GF-D8 (cell line): ENCODE measurements at regions not wholly inside any gene's neighbourhood (a gene's known extent, or its start where the extent isn't known, plus 50 kb on each side); places are given as distances from the start of the nearest gene placed in this dataset.
"Not testable (repeated sequence)": the region's sequence is repeated elsewhere in the genome, so short reads cannot be mapped to it uniquely, and the experiment has no call there.

Source experiments
- DNase-seq: peaks from one replicate; lab custom pipeline; 2025; lab: John Stamatoyannopoulos, UW

GRCh38 chr6:69623357-69623756 is 173.5 kb downstream of the LMBRD1 start:
- DNase-seq: no peak

DNA sequence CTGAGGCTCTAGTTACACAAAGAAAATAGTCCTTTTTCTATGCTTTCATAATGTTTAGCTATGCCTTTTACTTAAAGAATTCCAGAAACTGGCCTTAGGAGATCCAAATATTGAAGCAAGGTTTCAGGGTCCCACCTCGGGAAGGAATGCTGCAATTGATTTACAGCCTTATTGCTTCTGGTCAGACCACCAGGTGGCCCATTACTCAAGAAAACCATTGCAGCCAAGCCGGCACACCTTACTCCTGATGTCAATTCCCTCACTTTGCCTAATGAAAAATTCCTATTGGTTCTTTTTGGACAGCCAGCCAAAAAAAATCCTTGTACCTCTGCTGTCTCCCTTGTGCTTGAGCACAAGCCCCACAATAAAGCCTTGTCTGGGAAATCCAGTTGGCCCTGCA is 173.9 kb downstream of the LMBRD1 start:
- no peak for DNase-seq

DNA sequence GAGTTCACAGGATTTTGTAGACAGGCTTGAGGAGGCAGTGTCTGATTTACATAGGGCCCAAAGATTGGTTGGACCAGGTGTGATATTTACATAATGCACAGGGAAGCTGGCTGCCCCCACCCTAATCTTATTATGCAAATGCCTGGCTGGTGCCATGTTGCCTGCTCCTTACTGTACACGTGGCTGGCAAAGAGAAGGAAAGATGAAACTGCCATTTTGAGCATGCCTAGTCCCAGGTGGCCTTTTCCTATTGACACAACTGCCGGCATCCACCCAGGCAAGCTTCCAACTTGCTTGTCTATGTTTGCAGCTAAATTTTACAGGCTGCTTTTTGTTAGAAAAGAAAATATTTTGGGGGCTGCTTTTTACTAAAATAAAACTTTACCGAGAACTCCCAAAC is 174.6 kb downstream of the LMBRD1 start:
- DNase-seq: no peak

GRCh38 chr6:69617163-69617562 is 179.6 kb downstream of the LMBRD1 start:
- no peak for DNase-seq

- no peak for DNase-seq
These were observed 186.9 kb downstream of the LMBRD1 start for GRCh38 chr6:69609836-69610472.

DNA sequence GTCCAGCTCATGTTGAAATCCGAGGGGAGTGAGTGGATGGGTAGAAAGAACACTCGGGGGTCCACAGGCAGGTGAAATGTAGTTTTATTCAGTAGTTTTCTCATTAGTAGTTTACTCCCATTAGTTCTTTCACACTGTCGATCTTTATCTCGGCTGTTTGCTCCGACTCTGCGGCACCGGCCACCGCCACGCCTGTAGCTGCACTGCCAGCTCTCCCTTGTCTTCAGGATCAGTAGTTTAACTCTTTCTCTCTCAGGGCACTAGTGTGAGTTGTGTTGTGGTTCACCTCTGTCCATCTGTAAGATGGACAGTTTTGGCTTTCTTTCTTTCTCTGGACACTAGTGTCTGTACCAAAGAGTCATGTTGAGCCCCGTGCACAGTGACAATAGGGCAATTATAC is 195.7 kb downstream of the LMBRD1 start:
- DNase-seq: no peak

DNA sequence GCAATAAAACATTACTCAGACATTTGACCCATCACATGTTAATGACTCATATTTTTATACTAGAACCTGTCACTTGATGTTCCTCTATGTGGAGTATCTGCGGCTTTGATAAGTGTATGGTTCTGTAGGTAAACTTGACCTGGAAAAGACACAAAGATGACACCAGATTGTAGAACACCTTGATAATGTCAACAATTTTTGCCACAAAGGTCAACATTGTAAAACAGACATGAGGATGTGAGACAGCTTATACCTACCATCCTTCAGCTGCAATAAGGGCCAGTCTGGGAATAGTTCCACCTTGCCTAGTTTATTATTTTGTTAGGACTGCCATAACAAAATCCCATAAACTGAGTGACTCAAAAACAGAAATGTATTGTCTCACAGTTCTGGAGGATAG is 202.4 kb downstream of the LMBRD1 start:
- DNase-seq: no peak

DNA sequence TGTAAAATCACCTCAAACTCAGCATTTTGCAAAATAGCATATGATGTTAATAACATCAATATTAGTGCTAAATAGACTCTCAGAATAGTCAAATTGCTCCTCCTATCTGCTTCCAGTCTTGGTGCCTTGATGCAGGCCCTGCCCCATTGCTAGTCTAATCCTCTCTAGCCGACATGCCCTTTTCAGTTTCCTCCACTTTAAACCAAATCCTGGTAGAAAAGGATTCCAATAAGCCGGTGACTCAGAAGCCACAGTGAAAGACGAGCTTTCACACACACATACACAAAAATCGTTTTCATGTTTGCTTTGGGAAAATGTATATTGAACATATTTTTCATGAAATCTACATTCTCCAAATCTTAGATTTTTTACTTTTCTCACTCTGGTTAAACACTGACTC is 203.1 kb downstream of the LMBRD1 start:
- no peak for DNase-seq

- DNase-seq: no peak
These were observed 207.2 kb downstream of the LMBRD1 start for GRCh38 chr6:69589626-69590025.

DNA sequence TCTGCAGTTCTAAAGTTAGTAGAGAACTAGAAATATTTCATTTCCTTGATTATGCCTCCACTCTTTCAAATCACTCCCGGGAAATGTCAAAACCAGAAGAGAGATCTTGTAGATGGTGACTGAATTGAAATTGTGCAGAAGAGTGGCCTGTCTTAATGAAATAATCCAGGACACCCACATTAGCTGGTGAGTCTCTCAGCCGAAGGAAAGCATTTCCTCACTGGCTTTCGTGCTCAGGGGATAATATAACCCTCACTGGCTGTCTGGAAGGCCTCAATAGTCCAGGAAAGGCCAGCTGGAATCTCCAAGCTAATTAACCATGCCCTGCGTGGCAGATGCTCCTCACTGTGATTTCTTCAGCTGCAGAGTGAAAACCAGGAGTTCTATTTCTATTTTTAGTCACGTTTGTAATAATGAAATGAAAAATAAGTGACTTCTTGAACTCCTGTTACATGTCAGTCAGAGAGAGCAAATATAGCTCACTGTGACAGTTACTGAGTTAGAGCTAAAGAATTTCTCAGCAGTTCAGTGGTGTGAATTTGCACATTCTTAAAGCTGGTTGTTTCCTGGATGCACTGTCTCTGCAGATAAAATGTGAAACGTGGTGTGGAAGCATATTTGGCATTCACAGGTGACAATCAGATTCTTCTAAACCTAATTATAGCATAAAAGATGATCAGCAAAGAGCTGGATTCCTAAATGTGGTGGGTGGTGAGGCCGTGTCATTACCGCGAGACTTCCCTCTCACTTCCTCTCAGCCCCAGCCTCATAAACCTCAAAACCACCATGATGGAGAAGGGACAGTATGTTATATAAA is 211.7 kb downstream of the LMBRD1 start:
- DNase-seq: peak; percentile 1

GRCh38 chr6:69584536-69584912 is 212.3 kb downstream of the LMBRD1 start:
- no peak for DNase-seq

DNA sequence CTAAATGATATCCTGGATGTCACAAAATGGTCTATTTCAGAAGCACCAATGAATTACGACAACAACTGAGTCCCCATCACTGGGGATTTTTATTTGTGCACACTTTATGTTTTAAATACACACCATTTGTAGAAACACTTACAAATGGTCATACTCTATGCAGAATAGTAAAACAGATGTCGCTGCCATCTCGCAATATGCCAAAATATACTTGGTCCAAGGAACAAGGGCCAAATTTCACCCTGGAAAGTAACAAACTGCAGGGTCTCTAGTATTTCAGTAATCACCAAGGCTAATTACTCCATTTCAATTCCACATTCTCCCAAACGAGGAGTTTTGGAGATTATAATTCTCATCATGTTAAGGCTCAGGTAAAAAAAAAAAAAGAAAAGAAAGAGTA is 215.2 kb downstream of the LMBRD1 start:
- DNase-seq: no peak

- no peak for DNase-seq
These were observed 216.1 kb downstream of the LMBRD1 start for GRCh38 chr6:69580706-69581105.

- DNase-seq: no peak
These were observed 218.4 kb downstream of the LMBRD1 start for GRCh38 chr6:69578361-69578890.

DNA sequence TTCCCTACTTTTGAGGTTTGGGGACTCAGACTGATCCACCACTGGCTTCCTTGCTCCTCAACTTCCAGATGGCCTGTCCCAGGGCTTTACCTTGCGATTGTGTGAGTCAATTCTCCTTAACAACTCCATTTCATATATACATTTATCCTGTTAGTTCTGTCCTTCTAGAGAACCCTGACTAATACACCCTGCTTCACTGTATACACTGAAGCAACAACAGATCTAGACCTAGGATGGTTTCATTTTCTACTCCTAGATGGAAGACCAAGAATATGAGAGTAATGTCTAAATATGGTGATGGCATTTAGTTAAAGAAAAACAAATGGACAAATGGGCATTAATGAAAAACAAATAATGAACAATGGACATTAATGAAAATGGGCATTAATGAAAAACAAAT is 225.6 kb downstream of the LMBRD1 start:
- no peak for DNase-seq

DNA sequence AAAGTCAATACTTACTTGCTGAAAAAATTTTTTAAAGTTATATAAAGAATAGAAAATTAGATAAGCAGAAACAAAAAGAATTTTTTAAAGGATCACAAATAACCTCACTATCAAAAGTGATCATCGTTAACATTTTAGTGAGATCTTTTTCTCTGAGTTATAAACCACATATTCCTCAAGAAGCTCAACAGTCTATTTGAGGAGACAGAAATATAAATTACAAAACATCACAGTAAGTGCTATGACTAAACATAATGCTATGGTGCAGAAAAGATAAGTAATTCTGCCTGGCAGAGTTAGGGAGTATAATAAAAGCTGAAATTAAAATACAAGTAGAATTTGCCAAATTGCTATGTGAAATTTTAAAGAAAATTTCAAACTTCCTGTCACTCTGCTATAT is 226.7 kb downstream of the LMBRD1 start:
- DNase-seq: no peak

GRCh38 chr6:69560597-69560996 is 236.2 kb downstream of the LMBRD1 start:
- DNase-seq: not testable (repeated sequence)

DNA sequence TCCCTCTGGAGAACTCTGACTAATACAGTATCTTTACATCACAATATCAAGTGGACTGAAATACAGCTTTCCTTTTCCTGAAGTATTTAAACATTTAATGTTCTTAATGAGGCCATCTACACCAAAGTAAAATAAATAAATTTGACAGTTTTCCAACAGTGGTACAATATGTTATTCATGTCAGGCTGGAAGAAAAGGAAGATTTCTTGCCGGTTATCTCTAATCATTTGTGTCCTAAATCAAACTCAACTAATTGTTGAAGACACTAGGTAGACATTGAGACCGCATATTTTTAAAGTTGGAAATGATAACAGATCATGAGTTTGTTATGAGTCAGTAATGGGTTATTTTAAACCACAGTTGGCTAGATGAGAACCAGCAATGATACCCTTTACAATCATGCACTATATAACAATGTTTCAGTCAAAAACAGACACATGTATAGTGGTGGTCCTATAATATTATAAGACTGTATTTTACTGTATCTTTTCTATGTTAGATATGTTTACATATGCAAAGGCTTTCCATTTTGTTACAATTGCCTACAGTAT is 241.6 kb downstream of the LMBRD1 start:
- no peak for DNase-seq

GRCh38 chr6:69542494-69542893 is 254.3 kb downstream of the LMBRD1 start:
- DNase-seq: no peak

DNA sequence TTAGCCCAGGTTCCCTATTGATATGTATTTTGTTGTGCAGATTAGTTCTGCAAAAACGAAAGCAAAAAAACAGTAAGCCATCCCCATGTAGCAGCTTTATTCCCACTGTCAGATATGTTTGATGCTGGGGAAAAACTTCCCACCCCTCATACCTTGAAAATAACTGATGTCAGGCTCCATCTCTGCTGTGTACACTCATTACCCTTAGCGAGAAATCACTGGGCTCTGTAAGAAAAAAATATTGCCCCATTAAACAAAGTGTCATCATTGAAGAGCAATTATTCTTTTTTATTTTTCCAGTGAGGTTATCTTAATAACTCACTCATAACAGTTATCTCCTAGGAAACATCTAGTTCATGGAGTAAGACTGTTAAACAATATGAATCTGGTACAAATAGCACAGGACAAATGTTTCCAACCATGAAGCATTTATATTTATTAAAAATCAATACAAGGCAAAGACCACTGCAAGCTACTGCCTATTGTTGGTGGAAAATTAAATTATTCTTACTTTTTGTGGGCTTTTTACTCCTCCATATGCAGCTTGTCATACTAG is 268.8 kb downstream of the LMBRD1 start:
- DNase-seq: no peak

DNA sequence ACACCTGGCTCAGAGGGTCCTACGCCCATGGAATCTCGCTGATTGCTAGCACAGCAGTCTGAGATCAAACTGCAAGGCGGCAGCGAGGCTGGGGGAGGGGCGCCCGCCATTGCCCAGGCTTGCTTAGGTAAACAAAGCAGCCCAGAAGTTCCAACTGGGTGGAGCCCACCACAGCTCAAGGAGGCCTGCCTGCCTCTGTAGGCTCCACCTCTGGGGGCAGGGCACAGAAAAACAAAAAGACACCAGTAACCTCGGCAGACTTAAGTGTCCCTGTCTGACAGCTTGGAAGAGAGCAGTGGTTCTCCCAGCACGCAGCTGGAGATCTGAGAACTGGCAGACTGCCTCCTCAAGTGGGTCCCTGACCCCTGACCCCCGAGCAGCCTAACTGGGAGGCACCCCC is 281.3 kb downstream of the LMBRD1 start:
- DNase-seq: not testable (repeated sequence)

DNA sequence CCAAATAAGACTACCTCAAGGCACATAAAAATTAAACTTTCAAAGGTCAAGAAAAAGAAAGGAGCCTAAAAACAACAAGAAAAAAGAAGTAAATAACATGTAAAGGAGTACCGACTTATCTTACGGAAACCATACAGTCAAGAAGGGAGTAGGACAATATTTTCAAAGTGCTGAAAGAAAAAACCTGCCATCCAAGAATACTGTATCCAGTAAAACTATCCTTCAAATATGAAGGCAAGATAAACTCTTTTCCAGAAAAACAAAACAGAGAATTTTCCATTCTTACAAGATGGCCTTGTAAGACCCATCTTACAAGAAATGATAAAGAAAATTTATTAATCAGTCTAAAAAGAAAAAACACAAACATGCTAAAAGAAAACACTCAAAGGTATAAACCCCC is 302.2 kb downstream of the LMBRD1 start:
- DNase-seq: no peak

DNA sequence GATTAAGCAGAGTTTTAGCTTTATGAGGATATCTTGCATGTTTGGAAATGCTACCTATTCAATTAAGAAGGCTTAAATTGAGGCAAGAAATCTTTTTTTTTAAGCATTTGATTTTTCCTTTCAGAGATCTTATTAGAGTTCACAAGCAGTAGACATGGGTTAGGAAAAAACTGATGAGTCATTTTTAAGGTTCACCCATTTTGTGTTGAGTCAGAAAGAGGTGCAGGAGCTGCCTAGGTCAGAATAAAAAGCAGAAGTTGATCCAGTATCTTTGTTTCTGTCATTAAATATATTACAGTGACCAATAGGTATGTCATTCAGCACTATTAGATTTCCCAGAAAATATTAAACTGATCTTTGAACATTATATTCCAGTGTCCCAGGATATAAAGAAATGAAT is 306.8 kb downstream of the LMBRD1 start:
- DNase-seq: no peak
